H1 (cell line): ENCODE measurements at regions not wholly inside any gene's neighbourhood (a gene's known extent, or its start where the extent isn't known, plus 50 kb on each side); places are given as distances from the start of the nearest gene placed in this dataset.

Experiments
- ASH2L ChIP-seq: fragments of 200-600, 300-600 bp; sonication (generic); IDR thresholded peaks from one replicate; pipeline ENCODE4 v1.7.1; 2017; ENCODE audit warnings: low read length
- CTBP2 ChIP-seq: IDR thresholded peaks from 2 replicates; pipeline ENCODE4 v1.7.0; 2011; ENCODE audit warnings: borderline replicate concordance, mild to moderate bottlenecking, moderate library complexity, mixed read lengths, low read length; ENCODE audit not compliant: insufficient read depth, insufficient read length
- HDAC6 ChIP-seq: IDR thresholded peaks from one replicate; pipeline ENCODE4 v1.7.1; 2012; ENCODE audit warnings: low read depth, mild to moderate bottlenecking, inconsistent platforms, low read length, moderate library complexity
- SIRT6 ChIP-seq: IDR thresholded peaks from one replicate; pipeline ENCODE4 v1.7.1; 2012; ENCODE audit warnings: low read length, inconsistent platforms
- SP2 ChIP-seq: IDR thresholded peaks from 2 replicates; pipeline ENCODE4 v1.6.1; 2012; ENCODE audit warnings: mild to moderate bottlenecking, low read length, inconsistent platforms
- SP4 ChIP-seq: IDR thresholded peaks from 2 replicates; pipeline ENCODE4 v1.6.1; 2012; ENCODE audit warnings: low read length, inconsistent platforms

DNA sequence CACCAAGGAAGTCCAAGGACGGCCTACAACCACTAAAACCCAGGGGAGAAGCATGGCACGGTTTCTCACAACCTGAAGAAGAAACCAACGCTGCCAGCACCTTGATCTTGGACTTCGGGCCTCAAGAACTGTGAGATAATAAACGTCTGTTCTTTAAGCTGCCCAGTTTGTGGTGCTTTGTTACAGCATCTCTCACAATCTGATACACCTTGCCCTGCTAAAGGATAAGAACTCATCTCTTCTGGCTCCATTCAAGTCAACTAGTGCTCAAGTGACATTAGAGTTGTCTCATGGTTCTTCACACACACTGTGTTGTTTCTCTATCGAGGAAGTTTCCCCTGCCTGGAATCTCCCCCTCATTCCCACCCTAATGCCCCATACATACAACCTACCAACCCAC, 314.4 kb upstream of the RUNX1 start (continued):
- TF ChIP-seq HDAC6 (no peak), ASH2L (no peak), CTBP2 (no peak), SIRT6 (no peak), SP4 (no peak), SP2 (no peak)
